ENCODE measurements at regions not wholly inside any gene's neighbourhood (a gene's known extent, or its start where the extent isn't known, plus 50 kb on each side); places are given as distances from the start of the nearest gene placed in this dataset.
A peak's percentile ranks its signal among the peaks of the same experiment; 100 is the strongest.

- no peak overlapping the region for H2AFZ ChIP-seq (ENCODE audit: insufficient read depth, low read length, poor library complexity)
- no peak overlapping the region for H2AK5ac ChIP-seq (ENCODE audit: low read length)
- H2BK120ac ChIP-seq (ENCODE audit: insufficient read depth, low read length, poor library complexity), result no peak overlapping the region
- H3K79me1 ChIP-seq (ENCODE audit: low read length), result no peaks in the 10 kb centered on the region
- no peak overlapping the region for H3K23ac ChIP-seq (ENCODE audit: low read length)
- H3K4me2 ChIP-seq (ENCODE audit: low read length), result no peak overlapping the region
- no peaks in the 10 kb centered on the region for H3K9me3 ChIP-seq (ENCODE audit: insufficient read depth, low read depth, low read length)
- no peak overlapping the region for H3K27ac ChIP-seq (ENCODE audit: low read depth, low read length)
- H4K12ac ChIP-seq (ENCODE audit: low read depth, low read length), result no peak overlapping the region
- no peak overlapping the region for H2BK12ac ChIP-seq (ENCODE audit: low read length)
- no peak overlapping the region for H3K4ac ChIP-seq (ENCODE audit: low read depth, low read length)
- H3K27me3 ChIP-seq (ENCODE audit: insufficient read depth, low read length), result no peaks in the 10 kb centered on the region
- no peak for DNase-seq
- H3K79me2 ChIP-seq (ENCODE audit: control insufficient read depth, insufficient read depth, low read length, poor library complexity), result no peaks in the 10 kb centered on the region
- H3K4me3 ChIP-seq (ENCODE audit: low read depth, low read length), result no peak overlapping the region
- H3K9ac ChIP-seq (ENCODE audit: low read length), result no peak overlapping the region
- no peaks in the 10 kb centered on the region for H3K4me1 ChIP-seq (ENCODE audit: control insufficient read depth in 1 of 2, insufficient read depth in 2 of 2, low read length in 2 of 2)
- H4K91ac ChIP-seq (ENCODE audit: low read depth, low read length), result no peak overlapping the region
- WGBS (ENCODE audit: extremely low coverage, insufficient coverage, insufficient read length), result no CpG with 5 or more reads among the region's 2 CpGs
- no peak overlapping the region for H3K18ac ChIP-seq (ENCODE audit: low read length)
- no peak overlapping the region for H4K8ac ChIP-seq (ENCODE audit: low read depth, low read length)
- H3K36me3 ChIP-seq (ENCODE audit: control insufficient read depth in 1 of 2, insufficient read depth in 2 of 2, low read length in 2 of 2), result no peaks in the 10 kb centered on the region
- H2BK5ac ChIP-seq (ENCODE audit: low read depth, low read length, poor library complexity), result no peak overlapping the region
- H3K14ac ChIP-seq (ENCODE audit: low read length), result no peak overlapping the region
These were observed 201.4 kb downstream of the ZNF462 start for GRCh38 chr9:107064378-107064777.

GRCh38 chr9:107065549-107065948 is 202.6 kb downstream of the ZNF462 start:
- H3K4ac ChIP-seq (ENCODE audit: low read depth, low read length), result no peak overlapping the region
- no peak overlapping the region for H3K23ac ChIP-seq (ENCODE audit: low read length)
- H3K4me2 ChIP-seq (ENCODE audit: low read length), result no peak overlapping the region
- H3K79me1 ChIP-seq (ENCODE audit: low read length), result no peaks in the 10 kb centered on the region
- H3K18ac ChIP-seq (ENCODE audit: low read length), result no peak overlapping the region
- no peaks in the 10 kb centered on the region for H3K36me3 ChIP-seq (ENCODE audit: control insufficient read depth in 1 of 2, insufficient read depth in 2 of 2, low read length in 2 of 2)
- H2BK5ac ChIP-seq (ENCODE audit: low read depth, low read length, poor library complexity), result no peak overlapping the region
- H2BK12ac ChIP-seq (ENCODE audit: low read length), result no peak overlapping the region
- no peaks in the 10 kb centered on the region for H3K79me2 ChIP-seq (ENCODE audit: control insufficient read depth, insufficient read depth, low read length, poor library complexity)
- H4K8ac ChIP-seq (ENCODE audit: low read depth, low read length), result no peak overlapping the region
- H3K4me3 ChIP-seq (ENCODE audit: low read depth, low read length), result no peak overlapping the region
- H3K9me3 ChIP-seq (ENCODE audit: insufficient read depth, low read depth, low read length), result no peaks in the 10 kb centered on the region
- no peak overlapping the region for H2BK120ac ChIP-seq (ENCODE audit: insufficient read depth, low read length, poor library complexity)
- H3K4me1 ChIP-seq (ENCODE audit: control insufficient read depth in 1 of 2, insufficient read depth in 2 of 2, low read length in 2 of 2), result no peaks in the 10 kb centered on the region
- WGBS (ENCODE audit: extremely low coverage, insufficient coverage, insufficient read length), result no CpG with 5 or more reads among the region's 2 CpGs
- no peak overlapping the region for H4K12ac ChIP-seq (ENCODE audit: low read depth, low read length)
- H2AFZ ChIP-seq (ENCODE audit: insufficient read depth, low read length, poor library complexity), result no peak overlapping the region
- H4K91ac ChIP-seq (ENCODE audit: low read depth, low read length), result no peak overlapping the region
- no peak overlapping the region for H3K14ac ChIP-seq (ENCODE audit: low read length)
- no peaks in the 10 kb centered on the region for H3K27me3 ChIP-seq (ENCODE audit: insufficient read depth, low read length)
- no peak overlapping the region for H2AK5ac ChIP-seq (ENCODE audit: low read length)
- H3K9ac ChIP-seq (ENCODE audit: low read length), result no peak overlapping the region
- no peak for DNase-seq
- H3K27ac ChIP-seq (ENCODE audit: low read depth, low read length), result no peak overlapping the region

- Histone ChIP-seq H3K4me2 (ENCODE audit: low read length) (no peak overlapping the region), H2AFZ (ENCODE audit: insufficient read depth, low read length, poor library complexity) (no peak overlapping the region), H3K4ac (ENCODE audit: low read depth, low read length) (no peak overlapping the region), H2AK5ac (ENCODE audit: low read length) (no peak overlapping the region), H2BK5ac (ENCODE audit: low read depth, low read length, poor library complexity) (no peak overlapping the region), H3K27ac (ENCODE audit: low read depth, low read length) (no peak overlapping the region), H3K4me3 (ENCODE audit: low read depth, low read length) (no peak overlapping the region), H4K12ac (ENCODE audit: low read depth, low read length) (no peak overlapping the region), H3K23ac (ENCODE audit: low read length) (no peak overlapping the region), H3K4me1 (ENCODE audit: control insufficient read depth in 1 of 2, insufficient read depth in 2 of 2, low read length in 2 of 2) (no peaks in the 10 kb centered on the region), H3K18ac (ENCODE audit: low read length) (no peak overlapping the region), H3K79me2 (ENCODE audit: control insufficient read depth, insufficient read depth, low read length, poor library complexity) (no peaks in the 10 kb centered on the region), H3K14ac (ENCODE audit: low read length) (no peak overlapping the region), H2BK12ac (ENCODE audit: low read length) (no peak overlapping the region), H3K9ac (ENCODE audit: low read length) (no peak overlapping the region), H3K79me1 (ENCODE audit: low read length) (no peaks in the 10 kb centered on the region), H3K36me3 (ENCODE audit: control insufficient read depth in 1 of 2, insufficient read depth in 2 of 2, low read length in 2 of 2) (no peaks in the 10 kb centered on the region), H4K91ac (ENCODE audit: low read depth, low read length) (no peak overlapping the region), H4K8ac (ENCODE audit: low read depth, low read length) (no peak overlapping the region), H3K27me3 (ENCODE audit: insufficient read depth, low read length) (no peaks in the 10 kb centered on the region), H2BK120ac (ENCODE audit: insufficient read depth, low read length, poor library complexity) (no peak overlapping the region), H3K9me3 (ENCODE audit: insufficient read depth, low read depth, low read length) (no peaks in the 10 kb centered on the region)
- WGBS (ENCODE audit: extremely low coverage, insufficient coverage, insufficient read length), result no CpG with 5 or more reads among the region's 6 CpGs
- DNase-seq, result peak in 1 of 2 donors; percentile 44
These were observed 204.9 kb downstream of the ZNF462 start for GRCh38 chr9:107067739-107068416.

- Histone ChIP-seq H3K4me1 (ENCODE audit: control insufficient read depth in 1 of 2, insufficient read depth in 2 of 2, low read length in 2 of 2) (no peaks in the 10 kb centered on the region), H3K27me3 (ENCODE audit: insufficient read depth, low read length) (no peaks in the 10 kb centered on the region), H2BK12ac (ENCODE audit: low read length) (no peak overlapping the region), H2AFZ (ENCODE audit: insufficient read depth, low read length, poor library complexity) (no peak overlapping the region), H3K14ac (ENCODE audit: low read length) (no peak overlapping the region), H2BK5ac (ENCODE audit: low read depth, low read length, poor library complexity) (no peak overlapping the region), H3K79me2 (ENCODE audit: control insufficient read depth, insufficient read depth, low read length, poor library complexity) (no peaks in the 10 kb centered on the region), H3K18ac (ENCODE audit: low read length) (no peak overlapping the region), H2BK120ac (ENCODE audit: insufficient read depth, low read length, poor library complexity) (no peak overlapping the region), H3K23ac (ENCODE audit: low read length) (no peak overlapping the region), H3K4me2 (ENCODE audit: low read length) (no peak overlapping the region), H3K79me1 (ENCODE audit: low read length) (no peaks in the 10 kb centered on the region), H3K36me3 (ENCODE audit: control insufficient read depth in 1 of 2, insufficient read depth in 2 of 2, low read length in 2 of 2) (no peaks in the 10 kb centered on the region), H3K27ac (ENCODE audit: low read depth, low read length) (no peak overlapping the region), H4K91ac (ENCODE audit: low read depth, low read length) (no peak overlapping the region), H3K4me3 (ENCODE audit: low read depth, low read length) (no peak overlapping the region), H2AK5ac (ENCODE audit: low read length) (no peak overlapping the region), H3K4ac (ENCODE audit: low read depth, low read length) (no peak overlapping the region), H3K9ac (ENCODE audit: low read length) (no peak overlapping the region), H4K12ac (ENCODE audit: low read depth, low read length) (no peak overlapping the region), H4K8ac (ENCODE audit: low read depth, low read length) (no peak overlapping the region), H3K9me3 (ENCODE audit: insufficient read depth, low read depth, low read length) (no peaks in the 10 kb centered on the region)
- DNase-seq, result peak in 1 of 2 donors; percentile 34
- no CpG with 5 or more reads among the region's 2 CpGs for WGBS (ENCODE audit: extremely low coverage, insufficient coverage, insufficient read length)
These were observed 205.6 kb downstream of the ZNF462 start for GRCh38 chr9:107068581-107068980.
